ENCODE measurements at regions not wholly inside any gene's neighbourhood (a gene's known extent, or its start where the extent isn't known, plus 50 kb on each side); places are given as distances from the start of the nearest gene placed in this dataset.

DNA sequence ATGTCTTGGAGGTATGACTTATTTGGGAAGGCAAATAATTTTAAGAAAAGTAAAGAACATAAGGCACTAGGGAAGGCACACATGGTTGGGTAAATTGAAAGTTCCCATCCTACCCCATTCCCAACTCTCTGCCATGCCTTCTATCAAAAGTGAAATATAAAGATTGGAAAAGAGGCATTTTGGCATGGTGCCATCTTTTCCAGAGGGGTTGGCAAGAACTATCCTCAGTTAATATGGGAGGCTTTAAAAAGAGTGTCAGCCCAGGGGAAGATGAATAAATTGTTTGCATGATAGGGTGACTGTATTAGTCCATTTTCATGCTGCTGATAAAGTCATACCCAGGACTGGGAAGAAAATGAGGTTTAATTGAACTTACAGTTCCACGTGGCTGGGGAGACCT lies 150.8 kb upstream of the BOD1L1 start:
- H3K4me1 ChIP-seq (ENCODE audit: control insufficient read depth in 4 of 4, insufficient read depth in 4 of 4, low read length in 3 of 4), result no peaks in the 10 kb centered on the region
- H3K36me3 ChIP-seq (ENCODE audit: control insufficient read depth in 4 of 4, insufficient read depth in 3 of 4, low read depth in 1 of 4, low read length in 3 of 4), result no peaks in the 10 kb centered on the region
- TF ChIP-seq, protein P1, sequence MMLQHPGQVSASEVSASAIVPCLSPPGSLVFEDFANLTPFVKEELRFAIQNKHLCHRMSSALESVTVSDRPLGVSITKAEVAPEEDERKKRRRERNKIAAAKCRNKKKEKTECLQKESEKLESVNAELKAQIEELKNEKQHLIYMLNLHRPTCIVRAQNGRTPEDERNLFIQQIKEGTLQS (IDR thresholded peaks at IDR 0.05), result no peak
- TF ChIP-seq RAD21 (IDR thresholded peaks at IDR 0.05) (no peak), EGR1 (IDR thresholded peaks at IDR 0.05; ENCODE audit: low read depth in 2 of 2) (no peak), HNF4A (conservative IDR thresholded peaks at IDR 0.05) (no peak), RXRA (IDR thresholded peaks at IDR 0.05) (no peak), HNF4G (IDR thresholded peaks at IDR 0.05) (no peak), YY1 (IDR thresholded peaks at IDR 0.05) (no peak), GABPA (IDR thresholded peaks at IDR 0.05 in 1 of 2, conservative IDR thresholded peaks at IDR 0.05 in 1 of 2) (no peak)
- TF ChIP-seq, protein P2, sequence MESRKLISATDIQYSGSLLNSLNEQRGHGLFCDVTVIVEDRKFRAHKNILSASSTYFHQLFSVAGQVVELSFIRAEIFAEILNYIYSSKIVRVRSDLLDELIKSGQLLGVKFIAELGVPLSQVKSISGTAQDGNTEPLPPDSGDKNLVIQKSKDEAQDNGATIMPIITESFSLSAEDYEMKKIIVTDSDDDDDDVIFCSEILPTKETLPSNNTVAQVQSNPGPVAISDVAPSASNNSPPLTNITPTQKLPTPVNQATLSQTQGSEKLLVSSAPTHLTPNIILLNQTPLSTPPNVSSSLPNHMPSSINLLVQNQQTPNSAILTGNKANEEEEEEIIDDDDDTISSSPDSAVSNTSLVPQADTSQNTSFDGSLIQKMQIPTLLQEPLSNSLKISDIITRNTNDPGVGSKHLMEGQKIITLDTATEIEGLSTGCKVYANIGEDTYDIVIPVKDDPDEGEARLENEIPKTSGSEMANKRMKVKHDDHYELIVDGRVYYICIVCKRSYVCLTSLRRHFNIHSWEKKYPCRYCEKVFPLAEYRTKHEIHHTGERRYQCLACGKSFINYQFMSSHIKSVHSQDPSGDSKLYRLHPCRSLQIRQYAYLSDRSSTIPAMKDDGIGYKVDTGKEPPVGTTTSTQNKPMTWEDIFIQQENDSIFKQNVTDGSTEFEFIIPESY (IDR thresholded peaks at IDR 0.05), result no peak
- TF ChIP-seq, protein P3, sequence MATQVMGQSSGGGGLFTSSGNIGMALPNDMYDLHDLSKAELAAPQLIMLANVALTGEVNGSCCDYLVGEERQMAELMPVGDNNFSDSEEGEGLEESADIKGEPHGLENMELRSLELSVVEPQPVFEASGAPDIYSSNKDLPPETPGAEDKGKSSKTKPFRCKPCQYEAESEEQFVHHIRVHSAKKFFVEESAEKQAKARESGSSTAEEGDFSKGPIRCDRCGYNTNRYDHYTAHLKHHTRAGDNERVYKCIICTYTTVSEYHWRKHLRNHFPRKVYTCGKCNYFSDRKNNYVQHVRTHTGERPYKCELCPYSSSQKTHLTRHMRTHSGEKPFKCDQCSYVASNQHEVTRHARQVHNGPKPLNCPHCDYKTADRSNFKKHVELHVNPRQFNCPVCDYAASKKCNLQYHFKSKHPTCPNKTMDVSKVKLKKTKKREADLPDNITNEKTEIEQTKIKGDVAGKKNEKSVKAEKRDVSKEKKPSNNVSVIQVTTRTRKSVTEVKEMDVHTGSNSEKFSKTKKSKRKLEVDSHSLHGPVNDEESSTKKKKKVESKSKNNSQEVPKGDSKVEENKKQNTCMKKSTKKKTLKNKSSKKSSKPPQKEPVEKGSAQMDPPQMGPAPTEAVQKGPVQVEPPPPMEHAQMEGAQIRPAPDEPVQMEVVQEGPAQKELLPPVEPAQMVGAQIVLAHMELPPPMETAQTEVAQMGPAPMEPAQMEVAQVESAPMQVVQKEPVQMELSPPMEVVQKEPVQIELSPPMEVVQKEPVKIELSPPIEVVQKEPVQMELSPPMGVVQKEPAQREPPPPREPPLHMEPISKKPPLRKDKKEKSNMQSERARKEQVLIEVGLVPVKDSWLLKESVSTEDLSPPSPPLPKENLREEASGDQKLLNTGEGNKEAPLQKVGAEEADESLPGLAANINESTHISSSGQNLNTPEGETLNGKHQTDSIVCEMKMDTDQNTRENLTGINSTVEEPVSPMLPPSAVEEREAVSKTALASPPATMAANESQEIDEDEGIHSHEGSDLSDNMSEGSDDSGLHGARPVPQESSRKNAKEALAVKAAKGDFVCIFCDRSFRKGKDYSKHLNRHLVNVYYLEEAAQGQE (IDR thresholded peaks at IDR 0.05), result no peak
- H3K9me3 ChIP-seq (ENCODE audit: control insufficient read depth in 4 of 4, low read length in 3 of 4), result no peaks in the 10 kb centered on the region
- WGBS, result 88% methylated on average over 1 of the region's 1 CpG
- no peak overlapping the region for H3K27ac ChIP-seq (ENCODE audit: low read depth in 1 of 2, low read length in 2 of 2)
- H3K9ac ChIP-seq (ENCODE audit: low read depth in 1 of 2, low read length in 2 of 2), result no peak overlapping the region
- no peak for DNase-seq (ENCODE audit: low spot score)
- H3K4me3 ChIP-seq (ENCODE audit: low read depth in 1 of 3, low read length in 3 of 3), result no peak overlapping the region
- no peaks in the 10 kb centered on the region for H3K27me3 ChIP-seq (ENCODE audit: control insufficient read depth in 4 of 4, insufficient read depth in 4 of 4, low read length in 3 of 4)

- H3K4me3 ChIP-seq (ENCODE audit: low read depth in 1 of 3, low read length in 3 of 3), result no peak overlapping the region
- TF ChIP-seq EGR1 (IDR thresholded peaks at IDR 0.05; ENCODE audit: low read depth in 2 of 2), result no peak
- TF ChIP-seq CTCF (IDR thresholded peaks at IDR 0.05; ENCODE audit: low read depth, low read length, missing input control), result no peak
- no peak for TF ChIP-seq TAF1 (conservative IDR thresholded peaks at IDR 0.05)
- DNase-seq (ENCODE audit: low spot score), result no peak
- no peaks in the 10 kb centered on the region for H3K27me3 ChIP-seq (ENCODE audit: control insufficient read depth in 4 of 4, insufficient read depth in 4 of 4, low read length in 3 of 4)
- no peak overlapping the region for H3K9ac ChIP-seq (ENCODE audit: low read depth in 1 of 2, low read length in 2 of 2)
- H3K27ac ChIP-seq (ENCODE audit: low read depth in 1 of 2, low read length in 2 of 2), result no peak overlapping the region
- no peaks in the 10 kb centered on the region for H3K4me1 ChIP-seq (ENCODE audit: control insufficient read depth in 4 of 4, insufficient read depth in 4 of 4, low read length in 3 of 4)
- H3K36me3 ChIP-seq (ENCODE audit: control insufficient read depth in 4 of 4, insufficient read depth in 3 of 4, low read depth in 1 of 4, low read length in 3 of 4), result no peaks in the 10 kb centered on the region
- WGBS, result 87% methylated on average over 2 of the region's 2 CpGs
- H3K9me3 ChIP-seq (ENCODE audit: control insufficient read depth in 4 of 4, low read length in 3 of 4), result no peaks in the 10 kb centered on the region
Measured at GRCh38 chr4:13782231-13782630, 154.7 kb upstream of the BOD1L1 start.

All from liver (tissue), 8 donors.